PC-9 (cell line): ENCODE measurements at regions not wholly inside any gene's neighbourhood (a gene's known extent, or its start where the extent isn't known, plus 50 kb on each side); places are given as distances from the start of the nearest gene placed in this dataset.

Experiments
- BruUV-seq: library from RNA; stranded (reverse); fragments of 400-500 nt; replicated peaks from 2 replicates; lab custom pipeline; 2021; lab: Mats Ljungman, UMichigan
- CTCF ChIA-PET: fragments of 300-600 bp; sonication (Branson Sonifier 250); formaldehyde crosslinking; loops from one replicate; lab custom pipeline; 2022; ENCODE audit warnings: antibody characterized with exemption; lab: Charles Lee
- POLR2A ChIA-PET: fragments of 300-600 bp; sonication (Branson Sonifier 250); formaldehyde crosslinking; loops from one replicate; lab custom pipeline; 2022; ENCODE audit warnings: antibody characterized with exemption; ENCODE audit not compliant: unreplicated experiment; lab: Charles Lee
- DNase-seq, 2 experiments: peaks; one replicate each; pipeline versions ENCODE4 v3.0.0 to v3.0.0-alpha.2; 2015 to 2022; ENCODE audit warnings: mixed read lengths in 1 of 2
- H2AFZ ChIP-seq: fragments of 200-600 bp; sonication (generic); 2 replicates; pipeline ENCODE4 v1.8.1; 2017; ENCODE audit warnings: antibody characterized with exemption
- H3F3A ChIP-seq: fragments of 200-600 bp; sonication (generic); 2 replicates; pipeline ENCODE4 v1.8.1; 2017; ENCODE audit warnings: antibody characterized with exemption, mild to moderate bottlenecking, low read depth; ENCODE audit not compliant: insufficient read depth
- H3K27ac ChIP-seq: fragments of 200-600 bp; sonication (generic); 2 replicates; pipeline ENCODE4 v1.6.1; 2016; ENCODE audit warnings: mixed run types
- H3K27me3 ChIP-seq: fragments of 200-600 bp; sonication (generic); 2 replicates; pipeline ENCODE4 v1.6.1; 2016; ENCODE audit warnings: low read depth, mixed run types; ENCODE audit not compliant: insufficient read depth
- H3K36me3 ChIP-seq: fragments of 200-600 bp; sonication (generic); 2 replicates; pipeline ENCODE4 v1.6.1; 2016; ENCODE audit warnings: low read depth, mixed run types
- H3K4me1 ChIP-seq: fragments of 200-600 bp; sonication (generic); replicated peaks from 2 replicates; pipeline ENCODE4 v1.6.1; 2016; ENCODE audit warnings: mixed run types; ENCODE audit not compliant: insufficient read depth
- H3K4me2 ChIP-seq: fragments of 200-600 bp; sonication (generic); 2 replicates; pipeline ENCODE4 v1.6.1; 2017; ENCODE audit warnings: mixed run types
- H3K4me3 ChIP-seq: fragments of 200-600 bp; sonication (generic); 2 replicates; pipeline ENCODE4 v1.6.1; 2016; ENCODE audit warnings: mixed run types
- H3K79me2 ChIP-seq: fragments of 200-600 bp; sonication (generic); 2 replicates; pipeline ENCODE4 v1.6.1; 2017; ENCODE audit warnings: low read depth, mixed run types
- H3K9me2 ChIP-seq: fragments of 200-600 bp; sonication (generic); 2 replicates; pipeline ENCODE4 v1.8.1; 2017; ENCODE audit warnings: mild to moderate bottlenecking; ENCODE audit not compliant: insufficient read depth
- H3K9me3 ChIP-seq: fragments of 200-600 bp; sonication (generic); 2 replicates; pipeline ENCODE4 v1.8.1; 2016; ENCODE audit warnings: low read depth; ENCODE audit not compliant: insufficient read depth
- H4K20me1 ChIP-seq: fragments of 200-600 bp; sonication (generic); 2 replicates; pipeline ENCODE4 v1.8.1; 2017; ENCODE audit not compliant: insufficient read depth
- EZH2 ChIP-seq: fragments of 200-600 bp; sonication (generic); IDR thresholded peaks from 2 replicates; pipeline ENCODE4 v1.8.0; 2017; ENCODE audit warnings: antibody characterized with exemption, low read depth
- intact Hi-C: fragments of 100-400 bp; cut with micrococcal nuclease; formaldehyde crosslinking; loops from one replicate; pipeline ENCODE4 v1.10.0; 2022; ENCODE audit not compliant: unreplicated experiment
- TF ChIP-seq, protein P1 (sequence below): fragments of 200-600 bp; sonication (generic); conservative IDR thresholded peaks from 2 replicates; pipeline ENCODE4 v1.6.1; 2017; ENCODE audit warnings: mixed run types, antibody characterized with exemption, mild to moderate bottlenecking, moderate library complexity

- no peak overlapping the region for H3K4me2 ChIP-seq
Measured at GRCh38 chr11:93935826-93936225, 85.3 kb upstream of the HEPHL1 start.

GRCh38 chr11:93936460-93936859 is 84.7 kb upstream of the HEPHL1 start:
- no peaks in the 10 kb centered on the region for H4K20me1 ChIP-seq
- no peak for DNase-seq
- CTCF ChIA-PET = no interaction called here
- BruUV-seq = no TSS peak
- H3K79me2 ChIP-seq = no peaks in the 10 kb centered on the region
- H3K9me3 ChIP-seq = no peaks in the 10 kb centered on the region
- H3K4me1 ChIP-seq = peaks cover 20% of the 10 kb centered on the region
- no peak overlapping the region for H3K27ac ChIP-seq
- POLR2A ChIA-PET = no interaction called here
- peaks cover 6% of the 10 kb centered on the region; the same call in 1 of the 2 replicates for H3F3A ChIP-seq
- no peak overlapping the region for H2AFZ ChIP-seq
- H3K36me3 ChIP-seq = no peaks in the 10 kb centered on the region
- TF ChIP-seq, protein P1, sequence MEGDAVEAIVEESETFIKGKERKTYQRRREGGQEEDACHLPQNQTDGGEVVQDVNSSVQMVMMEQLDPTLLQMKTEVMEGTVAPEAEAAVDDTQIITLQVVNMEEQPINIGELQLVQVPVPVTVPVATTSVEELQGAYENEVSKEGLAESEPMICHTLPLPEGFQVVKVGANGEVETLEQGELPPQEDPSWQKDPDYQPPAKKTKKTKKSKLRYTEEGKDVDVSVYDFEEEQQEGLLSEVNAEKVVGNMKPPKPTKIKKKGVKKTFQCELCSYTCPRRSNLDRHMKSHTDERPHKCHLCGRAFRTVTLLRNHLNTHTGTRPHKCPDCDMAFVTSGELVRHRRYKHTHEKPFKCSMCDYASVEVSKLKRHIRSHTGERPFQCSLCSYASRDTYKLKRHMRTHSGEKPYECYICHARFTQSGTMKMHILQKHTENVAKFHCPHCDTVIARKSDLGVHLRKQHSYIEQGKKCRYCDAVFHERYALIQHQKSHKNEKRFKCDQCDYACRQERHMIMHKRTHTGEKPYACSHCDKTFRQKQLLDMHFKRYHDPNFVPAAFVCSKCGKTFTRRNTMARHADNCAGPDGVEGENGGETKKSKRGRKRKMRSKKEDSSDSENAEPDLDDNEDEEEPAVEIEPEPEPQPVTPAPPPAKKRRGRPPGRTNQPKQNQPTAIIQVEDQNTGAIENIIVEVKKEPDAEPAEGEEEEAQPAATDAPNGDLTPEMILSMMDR = no peak
- no peak for TF ChIP-seq EZH2
- H3K4me3 ChIP-seq = no peak overlapping the region
- H3K4me2 ChIP-seq = no peak overlapping the region
- H3K9me2 ChIP-seq = no peaks in the 10 kb centered on the region; the same call in 1 of the 2 replicates
- intact Hi-C loops = no loop called here
- H3K27me3 ChIP-seq = no peaks in the 10 kb centered on the region

More at GRCh38 chr11:93935826-93936225, 85.3 kb upstream of the HEPHL1 start:
- Histone ChIP-seq H3K27ac (no peak overlapping the region), H3K9me3 (no peaks in the 10 kb centered on the region), H3K4me3 (no peak overlapping the region), H2AFZ (no peak overlapping the region), H3K27me3 (no peaks in the 10 kb centered on the region), H3K36me3 (no peaks in the 10 kb centered on the region), H3K79me2 (no peaks in the 10 kb centered on the region), H3K9me2 (no peaks in the 10 kb centered on the region; the same call in 1 of the 2 replicates), H4K20me1 (no peaks in the 10 kb centered on the region), H3F3A (peaks cover 6% of the 10 kb centered on the region; the same call in 1 of the 2 replicates), H3K4me1 (peaks cover 20% of the 10 kb centered on the region)
- BruUV-seq = no TSS peak
- no peak for TF ChIP-seq EZH2
- TF ChIP-seq, protein P1 = no peak
- POLR2A ChIA-PET = no interaction called here
- CTCF ChIA-PET = no interaction called here
- intact Hi-C loops = no loop called here
- DNase-seq = peak in 1 of 2 experiments; percentile 72

DNA sequence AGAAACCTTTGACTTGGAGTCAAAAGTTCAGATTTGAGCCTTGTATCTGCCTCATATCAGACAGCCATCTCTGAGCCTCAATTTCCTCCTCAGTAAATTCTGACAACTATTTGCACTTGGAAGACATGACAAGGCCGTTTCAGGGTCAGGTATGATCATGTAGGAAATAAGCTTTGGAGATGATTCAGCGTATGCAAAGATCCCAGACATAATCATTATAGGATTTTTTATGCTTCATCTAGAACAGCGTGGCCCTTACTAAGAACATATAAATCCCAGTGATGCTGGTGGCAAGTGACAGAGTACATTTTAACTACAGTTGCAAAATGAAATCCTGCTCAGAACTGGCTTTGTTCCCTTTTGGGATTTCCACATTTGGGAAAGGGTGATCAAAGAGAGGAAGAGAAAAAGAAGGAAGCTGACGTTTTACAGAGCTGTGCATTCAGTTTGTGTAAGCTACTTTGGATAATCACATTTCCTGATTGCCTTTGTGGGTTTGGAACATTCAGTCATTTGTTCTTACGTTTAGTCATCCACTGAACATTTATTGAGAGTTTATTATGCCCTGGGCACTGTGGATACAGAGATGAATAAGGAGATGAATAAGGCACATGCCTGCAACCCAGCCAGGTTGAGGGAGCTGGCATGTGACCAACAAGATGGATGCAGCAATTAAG is 81.9 kb upstream of the HEPHL1 start:
- peak in 1 of 2 experiments; percentile 71 for DNase-seq
- Histone ChIP-seq H3K27me3 (no peaks in the 10 kb centered on the region), H3K79me2 (no peaks in the 10 kb centered on the region), H3K4me2 (0 out of 2 replicates have a peak overlapping the region, but pooled peaks have one; percentile 5), H3K27ac (0 out of 2 replicates have a peak overlapping the region, but pooled peaks have one; percentile 4), H4K20me1 (no peaks in the 10 kb centered on the region), H3K36me3 (no peaks in the 10 kb centered on the region), H3K9me2 (no peaks in the 10 kb centered on the region; the same call in 1 of the 2 replicates), H3K9me3 (no peaks in the 10 kb centered on the region), H2AFZ (0 out of 2 replicates have a peak overlapping the region, but pooled peaks have one; percentile 7), H3F3A (peaks cover 6% of the 10 kb centered on the region; the same call in 1 of the 2 replicates), H3K4me3 (no peak overlapping the region), H3K4me1 (peaks cover 20% of the 10 kb centered on the region)
- no TSS peak for BruUV-seq
- ChIA-PET CTCF (no interaction called here), POLR2A (no interaction called here)
- intact Hi-C loops = no loop called here
- TF ChIP-seq, protein P1 = no peak
- no peak for TF ChIP-seq EZH2
